B cell (primary cell): ENCODE measurements at regions not wholly inside any gene's neighbourhood (a gene's known extent, or its start where the extent isn't known, plus 50 kb on each side); places are given as distances from the start of the nearest gene placed in this dataset.

ENCODE experiments used
- ATAC-seq: fragments of 200-7000 bp; cut with Tn5 transposase; one replicate; pipeline ENCODE4 v1.10.0; 2021; ENCODE audit warnings: low read depth, mild to moderate bottlenecking, moderate number of reproducible peaks, moderate library complexity
- CTCF ChIA-PET: fragments of 350-600 bp; sonication (Branson Sonifier 250); formaldehyde crosslinking; loops from one replicate; lab custom pipeline; 2021; ENCODE audit warnings: antibody characterized with exemption, inconsistent platforms; lab: Charles Lee
- POLR2A ChIA-PET: fragments of 350-600 bp; sonication (Branson Sonifier 250); formaldehyde crosslinking; loops from one replicate; lab custom pipeline; 2021; ENCODE audit warnings: antibody characterized with exemption; lab: Charles Lee
- DNase-seq: peaks from one replicate; pipeline ENCODE4 v3.0.0; 2013
- H2AFZ ChIP-seq: 2 replicates; pipeline ENCODE4 v1.6.1; 2012; ENCODE audit warnings: mild to moderate bottlenecking, low read depth, low read length; ENCODE audit not compliant: insufficient read depth, poor library complexity, severe bottlenecking
- H3K27ac ChIP-seq, 2 donors: 1 replicate in 1 of 2; 2 replicates in 1 of 2; pipeline ENCODE4 v1.5.1; 2012 to 2013; ENCODE audit warnings: low read length in 2 of 2, mild to moderate bottlenecking in 2 of 2, moderate library complexity in 1 of 2
- H3K27me3 ChIP-seq, 4 experiments: fragments of 200-600 bp in 1 of 4; sonication (generic) in 1 of 4; replicated peaks in 1 of 4; 1 replicate in 2 of 4; 2 replicates in 2 of 4; pipeline versions ENCODE4 v1.6.1 to v1.7.0; 2013 to 2016; ENCODE audit warnings: low read length in 3 of 4, mild to moderate bottlenecking in 2 of 4, mixed read lengths in 1 of 4, moderate library complexity in 1 of 4; ENCODE audit not compliant: insufficient read depth in 4 of 4, control insufficient read depth in 3 of 4; ENCODE audit errors: control extremely low read depth in 1 of 4
- H3K36me3 ChIP-seq, 2 experiments: replicated peaks in 1 of 2; 1 replicate in 1 of 2; 2 replicates in 1 of 2; pipeline versions ENCODE4 v1.6.1 to v1.7.1; 2013; ENCODE audit warnings: low read length in 1 of 2; ENCODE audit not compliant: insufficient read depth in 2 of 2, control insufficient read depth in 1 of 2; ENCODE audit errors: control extremely low read depth in 1 of 2, extremely low read depth in 1 of 2
- H3K4me1 ChIP-seq, 2 donors: fragments of 200-600 bp in 1 of 2; sonication (generic) in 1 of 2; 1 replicate in 1 of 2; 2 replicates in 1 of 2; pipeline versions ENCODE4 v1.5.1 to v1.6.1; 2013 to 2017; ENCODE audit warnings: low read length in 2 of 2; ENCODE audit not compliant: control insufficient read depth in 2 of 2, insufficient read depth in 2 of 2
- H3K4me2 ChIP-seq: replicated peaks from 2 replicates; pipeline ENCODE3; 2012; ENCODE audit warnings: mild to moderate bottlenecking, low read depth, low read length; ENCODE audit not compliant: poor library complexity, severe bottlenecking
- H3K4me3 ChIP-seq, 5 experiments: fragments of 200-600 bp in 1 of 5; sonication (generic) in 1 of 5; 1 replicate in 3 of 5; 2 replicates in 2 of 5; pipeline versions ENCODE4 v1.5.1 to v1.7.0; 2011 to 2016; ENCODE audit warnings: low read length in 4 of 5, mild to moderate bottlenecking in 4 of 5, low read depth in 2 of 5, control low read depth in 1 of 5, moderate library complexity in 1 of 5; ENCODE audit not compliant: insufficient read depth in 1 of 5; ENCODE audit errors: control extremely low read depth in 1 of 5, extremely low read depth in 1 of 5
- H3K79me2 ChIP-seq: fragments of 200-600 bp; sonication (generic); one replicate; pipeline ENCODE4 v1.6.0; 2016; ENCODE audit warnings: low read length; ENCODE audit not compliant: control insufficient read depth, insufficient read depth
- H3K9ac ChIP-seq: fragments of 200-600 bp; sonication (generic); 2 replicates; pipeline ENCODE4 v1.6.1; 2017; ENCODE audit warnings: mild to moderate bottlenecking, low read length, moderate library complexity
- H3K9me3 ChIP-seq, 3 donors: one replicate each; pipeline versions ENCODE4 v1.6.1 to v1.7.1; 2013; ENCODE audit warnings: low read length in 2 of 3; ENCODE audit not compliant: control insufficient read depth in 2 of 3, insufficient read depth in 1 of 3; ENCODE audit errors: control extremely low read depth in 1 of 3
- H4K20me1 ChIP-seq: 2 replicates; pipeline ENCODE4 v1.6.0; 2012; ENCODE audit warnings: mild to moderate bottlenecking, low read length; ENCODE audit not compliant: insufficient read depth, control insufficient read depth, poor library complexity, severe bottlenecking
- H3K27ac Mint-ChIP-seq: one replicate; pipeline ENCODE4 v1.8.0; 2021; ENCODE audit warnings: mixed read lengths
- H3K27me3 Mint-ChIP-seq: one replicate; pipeline ENCODE4 v1.8.0; 2021; ENCODE audit warnings: mixed read lengths
- H3K4me1 Mint-ChIP-seq: one replicate; pipeline ENCODE4 v1.8.0; 2021; ENCODE audit warnings: mixed read lengths
- H3K4me3 Mint-ChIP-seq: one replicate; pipeline ENCODE4 v1.8.0; 2021; ENCODE audit warnings: mixed read lengths
- H3K9me3 Mint-ChIP-seq: one replicate; pipeline ENCODE4 v1.8.0; 2022; ENCODE audit warnings: mixed read lengths; ENCODE audit not compliant: insufficient read depth
- EZH2 ChIP-seq: IDR thresholded peaks from 2 replicates; pipeline ENCODE4 v1.6.1; 2012; ENCODE audit warnings: borderline replicate concordance, low read depth, mild to moderate bottlenecking, moderate library complexity, low read length; ENCODE audit not compliant: insufficient read depth, poor library complexity, severe bottlenecking
- WGBS: methylation state at CpG from one replicate; pipeline ENCODE4 v1.1.5; 2013; ENCODE audit warnings: missing lambda C conversion rate; ENCODE audit not compliant: insufficient coverage; 5-methylcytosine and 5-hydroxymethylcytosine counted together
- intact Hi-C: fragments of 100-400 bp; cut with micrococcal nuclease; formaldehyde crosslinking; loops from one replicate; pipeline ENCODE4 v1.10.0; 2022
- TF ChIP-seq, protein P1 (sequence below): fragments of 200-600 bp; IDR thresholded peaks from one replicate; pipeline ENCODE4 v1.8.0; 2022; ENCODE audit warnings: antibody characterized with exemption, mild to moderate bottlenecking

DNA sequence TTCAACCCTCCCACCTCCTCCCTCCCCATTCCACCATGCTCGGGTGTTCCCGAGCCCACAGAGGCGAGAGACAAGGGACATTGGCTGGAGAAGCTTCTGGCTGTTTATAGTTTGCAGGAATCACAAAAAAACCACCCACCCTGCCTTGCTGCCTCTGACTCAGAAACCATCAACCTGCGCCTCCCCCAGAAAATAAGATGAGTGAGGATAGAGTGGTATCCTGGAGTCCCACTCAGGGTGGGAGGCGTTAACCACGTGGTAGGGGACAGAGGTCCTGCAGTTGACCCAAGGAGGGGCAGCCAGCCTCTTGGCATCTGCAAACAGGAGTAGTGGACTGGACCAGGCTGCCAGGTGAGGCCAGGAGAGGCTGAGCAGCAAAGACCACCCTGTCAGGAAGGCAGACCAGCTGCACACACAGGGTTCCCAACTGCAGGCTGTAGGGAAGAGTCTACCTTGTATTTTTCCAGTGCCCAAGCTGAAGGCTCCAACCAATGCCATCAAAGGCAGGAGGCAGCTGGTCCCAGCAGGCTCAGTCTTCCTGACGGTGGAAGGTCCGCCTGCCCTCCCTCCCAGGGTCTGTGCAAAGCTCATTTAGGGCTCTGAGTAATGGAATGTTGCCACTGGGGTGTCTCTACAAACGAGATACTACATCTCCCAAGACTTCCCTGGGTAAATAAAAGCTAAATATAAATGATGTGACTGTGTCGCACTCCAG is 201.5 kb upstream of the TNRC6C start:
- 85% methylated on average over 4 of the region's 10 CpGs for WGBS
- ChIA-PET CTCF (interaction anchor here (0.7 kb wide), 1 partner anchor 116 kb away, joined by 3 read pairs; no protein-coding TSS in a partner anchor), POLR2A (no interaction called here)
- no peaks in the 10 kb centered on the region for H3K4me1 Mint-ChIP-seq
- Histone ChIP-seq H3K27me3 (peaks cover 0 to 4% (median 0%) of the 10 kb centered on the region in 4 experiments), H2AFZ (no peak overlapping the region), H3K27ac (no peak overlapping the region), H3K9me3 (peaks cover 0 to 10% (median 0%) of the 10 kb centered on the region in 3 donors), H3K9ac (no peak overlapping the region), H3K36me3 (no peaks in the 10 kb centered on the region), H4K20me1 (no peaks in the 10 kb centered on the region), H3K4me3 (no peak overlapping the region), H3K4me2 (no peak overlapping the region), H3K4me1 (no peaks in the 10 kb centered on the region), H3K79me2 (no peaks in the 10 kb centered on the region)
- TF ChIP-seq, protein P1, sequence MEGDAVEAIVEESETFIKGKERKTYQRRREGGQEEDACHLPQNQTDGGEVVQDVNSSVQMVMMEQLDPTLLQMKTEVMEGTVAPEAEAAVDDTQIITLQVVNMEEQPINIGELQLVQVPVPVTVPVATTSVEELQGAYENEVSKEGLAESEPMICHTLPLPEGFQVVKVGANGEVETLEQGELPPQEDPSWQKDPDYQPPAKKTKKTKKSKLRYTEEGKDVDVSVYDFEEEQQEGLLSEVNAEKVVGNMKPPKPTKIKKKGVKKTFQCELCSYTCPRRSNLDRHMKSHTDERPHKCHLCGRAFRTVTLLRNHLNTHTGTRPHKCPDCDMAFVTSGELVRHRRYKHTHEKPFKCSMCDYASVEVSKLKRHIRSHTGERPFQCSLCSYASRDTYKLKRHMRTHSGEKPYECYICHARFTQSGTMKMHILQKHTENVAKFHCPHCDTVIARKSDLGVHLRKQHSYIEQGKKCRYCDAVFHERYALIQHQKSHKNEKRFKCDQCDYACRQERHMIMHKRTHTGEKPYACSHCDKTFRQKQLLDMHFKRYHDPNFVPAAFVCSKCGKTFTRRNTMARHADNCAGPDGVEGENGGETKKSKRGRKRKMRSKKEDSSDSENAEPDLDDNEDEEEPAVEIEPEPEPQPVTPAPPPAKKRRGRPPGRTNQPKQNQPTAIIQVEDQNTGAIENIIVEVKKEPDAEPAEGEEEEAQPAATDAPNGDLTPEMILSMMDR = no peak
- TF ChIP-seq EZH2 = no peak
- intact Hi-C loops = no loop called here
- H3K4me3 Mint-ChIP-seq = no peak overlapping the region
- H3K27ac Mint-ChIP-seq = no peak overlapping the region
- peaks cover 18% of the 10 kb centered on the region for H3K27me3 Mint-ChIP-seq
- H3K9me3 Mint-ChIP-seq = no peaks in the 10 kb centered on the region
- DNase-seq = no peak
- no peak for ATAC-seq

DNA sequence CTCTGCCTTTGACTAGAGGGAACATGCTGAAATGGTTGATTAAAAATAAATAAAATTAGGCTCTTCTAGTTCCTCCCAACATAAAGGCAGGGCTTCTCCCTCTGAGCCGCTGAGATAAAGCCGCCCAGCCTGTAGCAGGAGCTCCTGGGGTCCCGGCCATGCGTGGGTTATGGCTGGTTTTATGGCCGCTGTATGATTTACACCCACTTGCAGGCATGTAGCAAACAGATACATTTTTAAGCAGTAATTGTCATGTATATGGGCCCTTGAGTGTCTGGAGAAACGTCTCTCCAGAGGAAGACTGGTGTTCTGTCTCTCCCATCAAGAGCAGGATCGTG is 201.0 kb upstream of the TNRC6C start:
- ChIA-PET CTCF (interaction anchor here (0.7 kb wide), 1 partner anchor 116 kb away, joined by 3 read pairs; no protein-coding TSS in a partner anchor), POLR2A (no interaction called here)
- no peaks in the 10 kb centered on the region for H3K4me1 Mint-ChIP-seq
- H3K9ac ChIP-seq = no peak overlapping the region
- H3K9me3 ChIP-seq = peaks cover 0 to 10% (median 0%) of the 10 kb centered on the region in 3 donors
- intact Hi-C loops = no loop called here
- no peak overlapping the region for H3K4me3 ChIP-seq
- ATAC-seq (no peak), DNase-seq (no peak)
- no peak overlapping the region for H3K27ac ChIP-seq
- no peaks in the 10 kb centered on the region for H4K20me1 ChIP-seq
- no peak overlapping the region for H2AFZ ChIP-seq
- H3K9me3 Mint-ChIP-seq = no peaks in the 10 kb centered on the region
- no peak overlapping the region for H3K27ac Mint-ChIP-seq
- H3K27me3 Mint-ChIP-seq = peaks cover 16% of the 10 kb centered on the region
- no peak overlapping the region for H3K4me3 Mint-ChIP-seq
- peaks cover 0 to 4% (median 0%) of the 10 kb centered on the region in 4 experiments for H3K27me3 ChIP-seq
- no peak overlapping the region for H3K4me2 ChIP-seq
- WGBS = 83% methylated on average over 2 of the region's 7 CpGs
- H3K4me1 ChIP-seq = no peaks in the 10 kb centered on the region
- no peak for TF ChIP-seq EZH2
- TF ChIP-seq, protein P1 = no peak
- H3K79me2 ChIP-seq = no peaks in the 10 kb centered on the region
- no peaks in the 10 kb centered on the region for H3K36me3 ChIP-seq
